ENCODE measurements at regions not wholly inside any gene's neighbourhood (a gene's known extent, or its start where the extent isn't known, plus 50 kb on each side); places are given as distances from the start of the nearest gene placed in this dataset.
A peak's percentile ranks its signal among the peaks of the same experiment; 100 is the strongest.

DNA sequence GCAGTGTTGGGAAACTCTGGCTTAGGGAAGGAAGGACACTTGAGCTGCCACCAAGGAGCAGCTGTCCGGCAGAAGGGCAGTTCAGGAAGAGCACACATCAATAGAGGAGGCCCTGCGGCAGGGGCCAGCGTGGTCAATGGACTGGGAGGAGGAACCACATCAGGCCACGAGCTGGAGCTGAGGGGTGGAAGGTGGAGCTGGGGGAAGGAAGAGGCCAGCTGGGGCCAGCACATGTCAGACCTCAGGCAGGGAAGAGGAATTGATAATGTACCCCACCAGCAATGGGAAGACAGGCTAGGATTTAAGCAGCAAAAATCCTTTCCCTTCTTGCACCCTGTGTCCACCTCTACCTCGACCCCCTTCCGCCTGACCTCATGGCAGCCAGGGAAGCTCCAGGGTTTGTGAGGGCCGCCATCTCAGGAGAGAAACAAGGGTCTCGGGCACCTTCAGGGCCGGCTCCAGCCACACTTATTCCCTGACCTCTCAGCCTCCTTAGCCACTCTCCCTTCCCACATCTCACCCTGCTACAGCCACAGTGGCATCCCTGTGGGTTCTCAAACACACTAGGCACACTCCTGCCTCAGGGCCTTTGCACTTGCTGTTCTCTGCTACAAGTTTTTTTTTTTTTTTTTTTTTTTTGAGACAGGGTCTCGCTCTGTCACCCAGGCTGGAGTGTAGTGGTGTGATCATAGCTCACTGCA is 157.8 kb upstream of the GRK3 start (continued):
- no peak for TF ChIP-seq SP140L (CRISPR knock-in tag; IDR thresholded peaks at IDR 0.05; ENCODE audit: borderline replicate concordance)
- peak; percentile 51; the same call in 1 of the 2 replicates for TF ChIP-seq KDM6A (CRISPR knock-in tag; IDR thresholded peaks at IDR 0.05; ENCODE audit: low read depth)
- peak; percentile 81 for TF ChIP-seq ELF3 (CRISPR knock-in tag; IDR thresholded peaks at IDR 0.05)
- no peak for TF ChIP-seq ARHGAP35 (CRISPR knock-in tag; IDR thresholded peaks at IDR 0.05; ENCODE audit: borderline replicate concordance)
- TF ChIP-seq, protein P1, sequence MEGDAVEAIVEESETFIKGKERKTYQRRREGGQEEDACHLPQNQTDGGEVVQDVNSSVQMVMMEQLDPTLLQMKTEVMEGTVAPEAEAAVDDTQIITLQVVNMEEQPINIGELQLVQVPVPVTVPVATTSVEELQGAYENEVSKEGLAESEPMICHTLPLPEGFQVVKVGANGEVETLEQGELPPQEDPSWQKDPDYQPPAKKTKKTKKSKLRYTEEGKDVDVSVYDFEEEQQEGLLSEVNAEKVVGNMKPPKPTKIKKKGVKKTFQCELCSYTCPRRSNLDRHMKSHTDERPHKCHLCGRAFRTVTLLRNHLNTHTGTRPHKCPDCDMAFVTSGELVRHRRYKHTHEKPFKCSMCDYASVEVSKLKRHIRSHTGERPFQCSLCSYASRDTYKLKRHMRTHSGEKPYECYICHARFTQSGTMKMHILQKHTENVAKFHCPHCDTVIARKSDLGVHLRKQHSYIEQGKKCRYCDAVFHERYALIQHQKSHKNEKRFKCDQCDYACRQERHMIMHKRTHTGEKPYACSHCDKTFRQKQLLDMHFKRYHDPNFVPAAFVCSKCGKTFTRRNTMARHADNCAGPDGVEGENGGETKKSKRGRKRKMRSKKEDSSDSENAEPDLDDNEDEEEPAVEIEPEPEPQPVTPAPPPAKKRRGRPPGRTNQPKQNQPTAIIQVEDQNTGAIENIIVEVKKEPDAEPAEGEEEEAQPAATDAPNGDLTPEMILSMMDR (CRISPR knock-in tag; IDR thresholded peaks at IDR 0.05) = peak; percentile 27; the same call in 1 of the 2 replicates
- TF ChIP-seq, protein P2, sequence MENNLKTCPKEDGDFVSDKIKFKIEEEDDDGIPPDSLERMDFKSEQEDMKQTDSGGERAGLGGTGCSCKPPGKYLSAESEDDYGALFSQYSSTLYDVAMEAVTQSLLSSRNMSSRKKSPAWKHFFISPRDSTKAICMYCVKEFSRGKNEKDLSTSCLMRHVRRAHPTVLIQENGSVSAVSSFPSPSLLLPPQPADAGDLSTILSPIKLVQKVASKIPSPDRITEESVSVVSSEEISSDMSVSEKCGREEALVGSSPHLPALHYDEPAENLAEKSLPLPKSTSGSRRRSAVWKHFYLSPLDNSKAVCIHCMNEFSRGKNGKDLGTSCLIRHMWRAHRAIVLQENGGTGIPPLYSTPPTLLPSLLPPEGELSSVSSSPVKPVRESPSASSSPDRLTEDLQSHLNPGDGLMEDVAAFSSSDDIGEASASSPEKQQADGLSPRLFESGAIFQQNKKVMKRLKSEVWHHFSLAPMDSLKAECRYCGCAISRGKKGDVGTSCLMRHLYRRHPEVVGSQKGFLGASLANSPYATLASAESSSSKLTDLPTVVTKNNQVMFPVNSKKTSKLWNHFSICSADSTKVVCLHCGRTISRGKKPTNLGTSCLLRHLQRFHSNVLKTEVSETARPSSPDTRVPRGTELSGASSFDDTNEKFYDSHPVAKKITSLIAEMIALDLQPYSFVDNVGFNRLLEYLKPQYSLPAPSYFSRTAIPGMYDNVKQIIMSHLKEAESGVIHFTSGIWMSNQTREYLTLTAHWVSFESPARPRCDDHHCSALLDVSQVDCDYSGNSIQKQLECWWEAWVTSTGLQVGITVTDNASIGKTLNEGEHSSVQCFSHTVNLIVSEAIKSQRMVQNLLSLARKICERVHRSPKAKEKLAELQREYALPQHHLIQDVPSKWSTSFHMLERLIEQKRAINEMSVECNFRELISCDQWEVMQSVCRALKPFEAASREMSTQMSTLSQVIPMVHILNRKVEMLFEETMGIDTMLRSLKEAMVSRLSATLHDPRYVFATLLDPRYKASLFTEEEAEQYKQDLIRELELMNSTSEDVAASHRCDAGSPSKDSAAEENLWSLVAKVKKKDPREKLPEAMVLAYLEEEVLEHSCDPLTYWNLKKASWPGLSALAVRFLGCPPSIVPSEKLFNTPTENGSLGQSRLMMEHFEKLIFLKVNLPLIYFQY (CRISPR knock-in tag; IDR thresholded peaks at IDR 0.05; ENCODE audit: borderline replicate concordance) = no peak
- TF ChIP-seq ZFP90 (CRISPR knock-in tag; IDR thresholded peaks at IDR 0.05; ENCODE audit: borderline replicate concordance) = 0 out of 2 replicates have a peak, but pooled peaks have one; percentile 55
- TF ChIP-seq, protein P3, sequence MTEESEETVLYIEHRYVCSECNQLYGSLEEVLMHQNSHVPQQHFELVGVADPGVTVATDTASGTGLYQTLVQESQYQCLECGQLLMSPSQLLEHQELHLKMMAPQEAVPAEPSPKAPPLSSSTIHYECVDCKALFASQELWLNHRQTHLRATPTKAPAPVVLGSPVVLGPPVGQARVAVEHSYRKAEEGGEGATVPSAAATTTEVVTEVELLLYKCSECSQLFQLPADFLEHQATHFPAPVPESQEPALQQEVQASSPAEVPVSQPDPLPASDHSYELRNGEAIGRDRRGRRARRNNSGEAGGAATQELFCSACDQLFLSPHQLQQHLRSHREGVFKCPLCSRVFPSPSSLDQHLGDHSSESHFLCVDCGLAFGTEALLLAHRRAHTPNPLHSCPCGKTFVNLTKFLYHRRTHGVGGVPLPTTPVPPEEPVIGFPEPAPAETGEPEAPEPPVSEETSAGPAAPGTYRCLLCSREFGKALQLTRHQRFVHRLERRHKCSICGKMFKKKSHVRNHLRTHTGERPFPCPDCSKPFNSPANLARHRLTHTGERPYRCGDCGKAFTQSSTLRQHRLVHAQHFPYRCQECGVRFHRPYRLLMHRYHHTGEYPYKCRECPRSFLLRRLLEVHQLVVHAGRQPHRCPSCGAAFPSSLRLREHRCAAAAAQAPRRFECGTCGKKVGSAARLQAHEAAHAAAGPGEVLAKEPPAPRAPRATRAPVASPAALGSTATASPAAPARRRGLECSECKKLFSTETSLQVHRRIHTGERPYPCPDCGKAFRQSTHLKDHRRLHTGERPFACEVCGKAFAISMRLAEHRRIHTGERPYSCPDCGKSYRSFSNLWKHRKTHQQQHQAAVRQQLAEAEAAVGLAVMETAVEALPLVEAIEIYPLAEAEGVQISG (CRISPR knock-in tag; IDR thresholded peaks at IDR 0.05) = peak; percentile 73
- TF ChIP-seq, protein P4, sequence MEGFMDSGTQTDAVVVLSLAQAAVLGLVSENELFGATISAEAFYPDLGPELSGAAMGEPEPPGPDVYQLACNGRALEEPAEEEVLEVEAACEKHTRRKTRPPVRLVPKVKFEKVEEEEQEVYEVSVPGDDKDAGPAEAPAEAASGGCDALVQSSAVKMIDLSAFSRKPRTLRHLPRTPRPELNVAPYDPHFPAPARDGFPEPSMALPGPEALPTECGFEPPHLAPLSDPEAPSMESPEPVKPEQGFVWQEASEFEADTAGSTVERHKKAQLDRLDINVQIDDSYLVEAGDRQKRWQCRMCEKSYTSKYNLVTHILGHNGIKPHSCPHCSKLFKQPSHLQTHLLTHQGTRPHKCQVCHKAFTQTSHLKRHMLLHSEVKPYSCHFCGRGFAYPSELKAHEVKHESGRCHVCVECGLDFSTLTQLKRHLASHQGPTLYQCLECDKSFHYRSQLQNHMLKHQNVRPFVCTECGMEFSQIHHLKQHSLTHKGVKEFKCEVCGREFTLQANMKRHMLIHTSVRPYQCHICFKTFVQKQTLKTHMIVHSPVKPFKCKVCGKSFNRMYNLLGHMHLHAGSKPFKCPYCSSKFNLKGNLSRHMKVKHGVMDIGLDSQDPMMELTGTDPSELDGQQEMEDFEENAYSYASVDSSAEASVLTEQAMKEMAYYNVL (CRISPR knock-in tag; IDR thresholded peaks at IDR 0.05; ENCODE audit: borderline replicate concordance) = peak; percentile 44; the same call in 1 of the 2 replicates
- TF ChIP-seq SUZ12 (IDR thresholded peaks at IDR 0.05; ENCODE audit: low read depth, low read length) = no peak
- no peak for TF ChIP-seq CAMTA2 (CRISPR knock-in tag; IDR thresholded peaks at IDR 0.05; ENCODE audit: borderline replicate concordance)
- TF ChIP-seq NRL (CRISPR knock-in tag; IDR thresholded peaks at IDR 0.05; ENCODE audit: borderline replicate concordance) = peak; percentile 70; the same call in 1 of the 2 replicates
- TF ChIP-seq, protein P5, sequence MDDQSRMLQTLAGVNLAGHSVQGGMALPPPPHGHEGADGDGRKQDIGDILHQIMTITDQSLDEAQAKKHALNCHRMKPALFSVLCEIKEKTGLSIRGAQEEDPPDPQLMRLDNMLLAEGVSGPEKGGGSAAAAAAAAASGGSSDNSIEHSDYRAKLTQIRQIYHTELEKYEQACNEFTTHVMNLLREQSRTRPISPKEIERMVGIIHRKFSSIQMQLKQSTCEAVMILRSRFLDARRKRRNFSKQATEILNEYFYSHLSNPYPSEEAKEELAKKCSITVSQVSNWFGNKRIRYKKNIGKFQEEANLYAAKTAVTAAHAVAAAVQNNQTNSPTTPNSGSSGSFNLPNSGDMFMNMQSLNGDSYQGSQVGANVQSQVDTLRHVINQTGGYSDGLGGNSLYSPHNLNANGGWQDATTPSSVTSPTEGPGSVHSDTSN (CRISPR knock-in tag; IDR thresholded peaks at IDR 0.05; ENCODE audit: borderline replicate concordance) = no peak
- peak; percentile 48; the same call in 1 of the 2 replicates for TF ChIP-seq POLR2AphosphoS5 (IDR thresholded peaks at IDR 0.05; ENCODE audit: low read depth, low read length)
- TF ChIP-seq SATB2 (CRISPR knock-in tag; IDR thresholded peaks at IDR 0.05) = no peak
- peak; percentile 38; the same call in 1 of the 2 replicates for TF ChIP-seq ZNF558 (CRISPR knock-in tag; IDR thresholded peaks at IDR 0.05; ENCODE audit: borderline replicate concordance)
- TF ChIP-seq KDM1A (CRISPR knock-in tag; IDR thresholded peaks at IDR 0.05) = 0 out of 2 replicates have a peak, but pooled peaks have one; percentile 27

Data from HepG2 (cell line).